Liver (tissue), 3 donors: ENCODE measurements at regions not wholly inside any gene's neighbourhood (a gene's known extent, or its start where the extent isn't known, plus 50 kb on each side); places are given as distances from the start of the nearest gene placed in this dataset.

Source experiments
- ATF3 ChIP-seq: IDR thresholded peaks from 2 replicates; pipeline ENCODE4 v1.6.1; 2016; ENCODE audit warnings: antibody characterized with exemption
- CTCF ChIP-seq: fragments of 150-350 bp; IDR thresholded peaks from 2 replicates; pipeline ENCODE4 v1.5.1; 2017; ENCODE audit warnings: improper control_type of control experiment, low read depth, low read length; ENCODE audit not compliant: missing input control
- FOXA1 ChIP-seq: IDR thresholded peaks from 2 replicates; pipeline ENCODE4 v1.6.1; 2016; ENCODE audit warnings: antibody characterized with exemption
- GABPA ChIP-seq, 2 donors: IDR thresholded peaks in 1 of 2; conservative IDR thresholded peaks in 1 of 2; 2 replicates each; pipeline ENCODE4 v1.6.1; 2016; ENCODE audit warnings: antibody characterized with exemption in 2 of 2, mild to moderate bottlenecking in 1 of 2, moderate library complexity in 1 of 2
- HNF4A ChIP-seq, 2 donors: conservative IDR thresholded peaks; 2 replicates each; pipeline ENCODE4 v1.6.1; 2016; ENCODE audit warnings: antibody characterized with exemption in 2 of 2, mild to moderate bottlenecking in 2 of 2
- MAX ChIP-seq: IDR thresholded peaks from 2 replicates; pipeline ENCODE4 v1.6.1; 2016; ENCODE audit warnings: antibody characterized with exemption
- RAD21 ChIP-seq, 2 donors: IDR thresholded peaks; 2 replicates each; pipeline ENCODE4 v1.6.1; 2016; ENCODE audit warnings: antibody characterized with exemption in 2 of 2, mild to moderate bottlenecking in 2 of 2
- REST ChIP-seq: IDR thresholded peaks from 2 replicates; pipeline ENCODE4 v1.6.1; 2016; ENCODE audit warnings: antibody characterized with exemption, mild to moderate bottlenecking
- TAF1 ChIP-seq: conservative IDR thresholded peaks from 2 replicates; pipeline ENCODE4 v1.6.1; 2016; ENCODE audit warnings: antibody characterized with exemption, mild to moderate bottlenecking
- YY1 ChIP-seq: IDR thresholded peaks from 2 replicates; pipeline ENCODE4 v1.6.1; 2016; ENCODE audit warnings: antibody characterized with exemption, mild to moderate bottlenecking
- donor health status: healthy.
- donor health status: healthy.

- TF ChIP-seq YY1 = no peak
- TF ChIP-seq REST = no peak
- no peak for TF ChIP-seq CTCF
- no peak for TF ChIP-seq TAF1
- TF ChIP-seq GABPA (IDR thresholded peaks at IDR 0.05 in 1 of 2, conservative IDR thresholded peaks at IDR 0.05 in 1 of 2) = no peak
- TF ChIP-seq MAX = no peak
- TF ChIP-seq FOXA1 = no peak
- TF ChIP-seq ATF3 = no peak
- TF ChIP-seq RAD21 (IDR thresholded peaks at IDR 0.05) = no peak
- no peak for TF ChIP-seq HNF4A (conservative IDR thresholded peaks at IDR 0.05)
Observed at GRCh38 chr16:50858877-50859627, 117.2 kb downstream of the CYLD start.
